SK-N-SH (cell line): ENCODE measurements at regions not wholly inside any gene's neighbourhood (a gene's known extent, or its start where the extent isn't known, plus 50 kb on each side); places are given as distances from the start of the nearest gene placed in this dataset.

Experiments
- SIN3A ChIP-seq: IDR thresholded peaks from 2 replicates; pipeline ENCODE4 v1.6.1; 2012; ENCODE audit warnings: low read depth, mild to moderate bottlenecking, low read length, moderate library complexity, borderline replicate concordance
- TF ChIP-seq, protein P1 (sequence below): fragments of 200-600 bp; sonication (generic); IDR thresholded peaks from 2 replicates; pipeline ENCODE4 v1.6.1; 2017; ENCODE audit warnings: antibody characterized with exemption, mild to moderate bottlenecking, moderate library complexity
- TF ChIP-seq, protein P2 (sequence below): IDR thresholded peaks from 2 replicates; pipeline ENCODE4 v1.6.1; 2012; ENCODE audit warnings: mild to moderate bottlenecking, low read depth, low read length, moderate library complexity

DNA sequence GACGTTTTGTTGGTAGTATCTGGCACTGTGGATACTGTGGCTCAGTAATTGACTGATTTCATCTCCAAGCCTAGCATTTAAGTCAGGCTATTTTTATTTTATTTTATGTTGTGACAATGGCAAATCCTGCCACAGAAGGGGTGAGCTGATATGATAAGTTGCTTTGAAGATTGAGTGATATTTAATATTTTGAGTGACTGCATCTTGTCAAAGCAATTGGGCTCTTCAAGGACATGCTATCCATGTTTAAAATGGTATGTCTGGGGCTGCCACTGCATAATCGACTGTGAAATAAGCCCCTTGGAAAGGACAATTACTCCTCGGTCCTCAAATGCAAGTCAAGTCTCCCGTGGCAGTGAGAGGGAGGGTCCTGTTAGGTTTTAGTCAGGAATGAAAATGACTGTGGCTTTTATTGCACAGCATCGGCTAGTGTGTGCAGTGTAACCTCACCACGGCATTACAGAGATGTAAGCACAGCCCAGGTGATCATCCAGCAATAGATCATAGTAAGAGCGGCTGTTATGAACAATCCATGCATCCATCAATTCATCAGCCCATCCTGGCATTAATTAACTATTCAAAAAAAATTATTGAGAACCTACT, 178.2 kb downstream of the GBA3 start:
- TF ChIP-seq, protein P1, sequence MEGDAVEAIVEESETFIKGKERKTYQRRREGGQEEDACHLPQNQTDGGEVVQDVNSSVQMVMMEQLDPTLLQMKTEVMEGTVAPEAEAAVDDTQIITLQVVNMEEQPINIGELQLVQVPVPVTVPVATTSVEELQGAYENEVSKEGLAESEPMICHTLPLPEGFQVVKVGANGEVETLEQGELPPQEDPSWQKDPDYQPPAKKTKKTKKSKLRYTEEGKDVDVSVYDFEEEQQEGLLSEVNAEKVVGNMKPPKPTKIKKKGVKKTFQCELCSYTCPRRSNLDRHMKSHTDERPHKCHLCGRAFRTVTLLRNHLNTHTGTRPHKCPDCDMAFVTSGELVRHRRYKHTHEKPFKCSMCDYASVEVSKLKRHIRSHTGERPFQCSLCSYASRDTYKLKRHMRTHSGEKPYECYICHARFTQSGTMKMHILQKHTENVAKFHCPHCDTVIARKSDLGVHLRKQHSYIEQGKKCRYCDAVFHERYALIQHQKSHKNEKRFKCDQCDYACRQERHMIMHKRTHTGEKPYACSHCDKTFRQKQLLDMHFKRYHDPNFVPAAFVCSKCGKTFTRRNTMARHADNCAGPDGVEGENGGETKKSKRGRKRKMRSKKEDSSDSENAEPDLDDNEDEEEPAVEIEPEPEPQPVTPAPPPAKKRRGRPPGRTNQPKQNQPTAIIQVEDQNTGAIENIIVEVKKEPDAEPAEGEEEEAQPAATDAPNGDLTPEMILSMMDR = no peak
- TF ChIP-seq, protein P2, sequence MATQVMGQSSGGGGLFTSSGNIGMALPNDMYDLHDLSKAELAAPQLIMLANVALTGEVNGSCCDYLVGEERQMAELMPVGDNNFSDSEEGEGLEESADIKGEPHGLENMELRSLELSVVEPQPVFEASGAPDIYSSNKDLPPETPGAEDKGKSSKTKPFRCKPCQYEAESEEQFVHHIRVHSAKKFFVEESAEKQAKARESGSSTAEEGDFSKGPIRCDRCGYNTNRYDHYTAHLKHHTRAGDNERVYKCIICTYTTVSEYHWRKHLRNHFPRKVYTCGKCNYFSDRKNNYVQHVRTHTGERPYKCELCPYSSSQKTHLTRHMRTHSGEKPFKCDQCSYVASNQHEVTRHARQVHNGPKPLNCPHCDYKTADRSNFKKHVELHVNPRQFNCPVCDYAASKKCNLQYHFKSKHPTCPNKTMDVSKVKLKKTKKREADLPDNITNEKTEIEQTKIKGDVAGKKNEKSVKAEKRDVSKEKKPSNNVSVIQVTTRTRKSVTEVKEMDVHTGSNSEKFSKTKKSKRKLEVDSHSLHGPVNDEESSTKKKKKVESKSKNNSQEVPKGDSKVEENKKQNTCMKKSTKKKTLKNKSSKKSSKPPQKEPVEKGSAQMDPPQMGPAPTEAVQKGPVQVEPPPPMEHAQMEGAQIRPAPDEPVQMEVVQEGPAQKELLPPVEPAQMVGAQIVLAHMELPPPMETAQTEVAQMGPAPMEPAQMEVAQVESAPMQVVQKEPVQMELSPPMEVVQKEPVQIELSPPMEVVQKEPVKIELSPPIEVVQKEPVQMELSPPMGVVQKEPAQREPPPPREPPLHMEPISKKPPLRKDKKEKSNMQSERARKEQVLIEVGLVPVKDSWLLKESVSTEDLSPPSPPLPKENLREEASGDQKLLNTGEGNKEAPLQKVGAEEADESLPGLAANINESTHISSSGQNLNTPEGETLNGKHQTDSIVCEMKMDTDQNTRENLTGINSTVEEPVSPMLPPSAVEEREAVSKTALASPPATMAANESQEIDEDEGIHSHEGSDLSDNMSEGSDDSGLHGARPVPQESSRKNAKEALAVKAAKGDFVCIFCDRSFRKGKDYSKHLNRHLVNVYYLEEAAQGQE = no peak
- no peak for TF ChIP-seq SIN3A
